ENCODE measurements at regions not wholly inside any gene's neighbourhood (a gene's known extent, or its start where the extent isn't known, plus 50 kb on each side); places are given as distances from the start of the nearest gene placed in this dataset.

GRCh38 chr6:19297880-19298279 lies 539.3 kb upstream of the ID4 start:
- Histone ChIP-seq H3K4me1 (ENCODE audit: control insufficient read depth, low read length) (no peaks in the 10 kb centered on the region), H3K9me3 (ENCODE audit: control insufficient read depth, insufficient read depth, low read length) (no peaks in the 10 kb centered on the region), H3K36me3 (ENCODE audit: control insufficient read depth, low read length) (no peaks in the 10 kb centered on the region), H3K4me3 (ENCODE audit: low read length) (no peak overlapping the region), H3K9me2 (replicated peaks; ENCODE audit: control insufficient read depth, low read length) (no peaks in the 10 kb centered on the region; the same call in 1 of the 2 replicates), H3K27ac (ENCODE audit: low read depth, low read length) (no peak overlapping the region), H3K27me3 (ENCODE audit: control insufficient read depth, low read length) (no peaks in the 10 kb centered on the region), H3F3A (ENCODE audit: control insufficient read depth, insufficient read depth) (no peaks in the 10 kb centered on the region), H4K20me1 (ENCODE audit: control insufficient read depth, insufficient read depth, low read depth, low read length) (no peaks in the 10 kb centered on the region), H3K79me2 (ENCODE audit: control insufficient read depth, low read length) (no peaks in the 10 kb centered on the region), H3K4me2 (ENCODE audit: low read length) (no peak overlapping the region)
- TF ChIP-seq EZH2phosphoT487 (IDR thresholded peaks at IDR 0.05; ENCODE audit: borderline replicate concordance, low read length) (no peak), CTCF (IDR thresholded peaks at IDR 0.05; ENCODE audit: low read depth, low read length, poor library complexity, severe bottlenecking) (no peak)

GRCh38 chr6:19298421-19298820 lies 538.7 kb upstream of the ID4 start:
- Histone ChIP-seq H3K27me3 (ENCODE audit: control insufficient read depth, low read length) (no peaks in the 10 kb centered on the region), H3K27ac (ENCODE audit: low read depth, low read length) (no peak overlapping the region)

GRCh38 chr6:19299129-19299528 lies 538.0 kb upstream of the ID4 start:
- TF ChIP-seq CTCF (IDR thresholded peaks at IDR 0.05; ENCODE audit: low read depth, low read length, poor library complexity, severe bottlenecking) (no peak), EZH2phosphoT487 (IDR thresholded peaks at IDR 0.05; ENCODE audit: borderline replicate concordance, low read length) (no peak)

More at GRCh38 chr6:19298421-19298820, 538.7 kb upstream of the ID4 start:
- Histone ChIP-seq H3K9me3 (ENCODE audit: control insufficient read depth, insufficient read depth, low read length) (no peaks in the 10 kb centered on the region), H3K36me3 (ENCODE audit: control insufficient read depth, low read length) (no peaks in the 10 kb centered on the region), H3K4me1 (ENCODE audit: control insufficient read depth, low read length) (no peaks in the 10 kb centered on the region), H3K79me2 (ENCODE audit: control insufficient read depth, low read length) (no peaks in the 10 kb centered on the region), H4K20me1 (ENCODE audit: control insufficient read depth, insufficient read depth, low read depth, low read length) (no peaks in the 10 kb centered on the region), H3K4me2 (ENCODE audit: low read length) (no peak overlapping the region), H3K4me3 (ENCODE audit: low read length) (no peak overlapping the region), H3F3A (ENCODE audit: control insufficient read depth, insufficient read depth) (no peaks in the 10 kb centered on the region), H3K9me2 (replicated peaks; ENCODE audit: control insufficient read depth, low read length) (no peaks in the 10 kb centered on the region; the same call in 1 of the 2 replicates)
- TF ChIP-seq EZH2phosphoT487 (IDR thresholded peaks at IDR 0.05; ENCODE audit: borderline replicate concordance, low read length), result no peak
- TF ChIP-seq CTCF (IDR thresholded peaks at IDR 0.05; ENCODE audit: low read depth, low read length, poor library complexity, severe bottlenecking), result no peak

More at GRCh38 chr6:19299129-19299528, 538.0 kb upstream of the ID4 start:
- H3K9me3 ChIP-seq (ENCODE audit: control insufficient read depth, insufficient read depth, low read length), result no peaks in the 10 kb centered on the region
- no peaks in the 10 kb centered on the region for H3F3A ChIP-seq (ENCODE audit: control insufficient read depth, insufficient read depth)
- no peaks in the 10 kb centered on the region for H3K4me1 ChIP-seq (ENCODE audit: control insufficient read depth, low read length)
- H3K79me2 ChIP-seq (ENCODE audit: control insufficient read depth, low read length), result no peaks in the 10 kb centered on the region
- H3K36me3 ChIP-seq (ENCODE audit: control insufficient read depth, low read length), result no peaks in the 10 kb centered on the region
- H3K27me3 ChIP-seq (ENCODE audit: control insufficient read depth, low read length), result no peaks in the 10 kb centered on the region
- H3K27ac ChIP-seq (ENCODE audit: low read depth, low read length), result no peak overlapping the region
- no peak overlapping the region for H3K4me3 ChIP-seq (ENCODE audit: low read length)
- H3K9me2 ChIP-seq (replicated peaks; ENCODE audit: control insufficient read depth, low read length), result no peaks in the 10 kb centered on the region; the same call in 1 of the 2 replicates
- H4K20me1 ChIP-seq (ENCODE audit: control insufficient read depth, insufficient read depth, low read depth, low read length), result no peaks in the 10 kb centered on the region
- no peak overlapping the region for H3K4me2 ChIP-seq (ENCODE audit: low read length)
